SU-DHL-6 (cell line): ENCODE measurements at regions not wholly inside any gene's neighbourhood (a gene's known extent, or its start where the extent isn't known, plus 50 kb on each side); places are given as distances from the start of the nearest gene placed in this dataset.

ENCODE experiments used
- CTCF ChIP-seq: fragments of 200-600 bp; sonication (generic); IDR thresholded peaks from one replicate; pipeline ENCODE4 v1.5.1; 2017; ENCODE audit warnings: antibody characterized with exemption, mild to moderate bottlenecking, low read length, moderate library complexity; ENCODE audit not compliant: insufficient read depth, poor library complexity, severe bottlenecking
- EZH2phosphoT487 ChIP-seq: fragments of 200-600 bp; sonication (generic), shearing (Covaris generic); conservative IDR thresholded peaks from 2 replicates; pipeline ENCODE4 v1.6.1; 2018; ENCODE audit warnings: mild to moderate bottlenecking, antibody characterized with exemption, low read length, moderate library complexity, mixed read lengths

DNA sequence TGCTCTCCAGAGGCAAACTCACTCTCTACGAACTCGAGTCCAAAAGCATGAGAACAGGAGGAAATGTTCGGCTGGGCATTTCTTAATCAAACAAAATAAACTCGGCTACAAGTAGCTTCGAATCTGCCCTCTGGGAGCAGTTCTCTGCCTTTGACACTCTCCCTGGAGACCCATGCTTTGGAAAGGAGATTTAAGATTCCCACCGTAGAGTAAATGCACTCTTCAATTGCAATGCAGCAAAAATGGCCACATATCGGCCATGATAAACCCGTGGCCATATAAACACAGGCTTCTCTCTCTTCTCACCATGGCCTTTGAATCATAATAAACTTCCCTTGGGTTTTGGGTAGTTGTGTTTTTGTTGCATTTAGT is 215.4 kb downstream of the TOMM20 start:
- TF ChIP-seq CTCF (no peak), EZH2phosphoT487 (no peak)
